Loucy (cell line): ENCODE measurements at regions not wholly inside any gene's neighbourhood (a gene's known extent, or its start where the extent isn't known, plus 50 kb on each side); places are given as distances from the start of the nearest gene placed in this dataset.

ENCODE experiments used
- H2AFZ ChIP-seq: fragments of 200-600 bp; sonication (generic); 2 replicates; pipeline ENCODE4 v1.6.0; 2016; ENCODE audit warnings: antibody characterized with exemption, mild to moderate bottlenecking, low read length, moderate library complexity
- H3F3A ChIP-seq: fragments of 200-600 bp; 2 replicates; pipeline ENCODE4 v1.6.0; 2016; ENCODE audit warnings: antibody characterized with exemption, low read depth, mild to moderate bottlenecking
- H3K27me3 ChIP-seq: fragments of 200-600 bp; sonication (generic); 2 replicates; pipeline ENCODE4 v1.6.1; 2014; ENCODE audit warnings: low read length, mild to moderate bottlenecking; ENCODE audit not compliant: insufficient read depth, poor library complexity, severe bottlenecking
- H3K36me3 ChIP-seq: fragments of 200-600 bp; sonication (generic); 2 replicates; pipeline ENCODE4 v1.6.1; 2016; ENCODE audit warnings: low read length; ENCODE audit not compliant: insufficient read depth
- H3K4me1 ChIP-seq: fragments of 200-600 bp; sonication (generic); 2 replicates; pipeline ENCODE4 v1.5.1; 2014; ENCODE audit warnings: low read length, mild to moderate bottlenecking; ENCODE audit not compliant: insufficient read depth, poor library complexity, severe bottlenecking
- H3K4me2 ChIP-seq: fragments of 200-600 bp; sonication (generic); 2 replicates; pipeline ENCODE4 v1.6.0; 2014; ENCODE audit warnings: antibody characterized with exemption, low read length, low read depth, mild to moderate bottlenecking; ENCODE audit not compliant: poor library complexity, severe bottlenecking
- H3K4me3 ChIP-seq: fragments of 200-600 bp; sonication (generic); 2 replicates; pipeline ENCODE4 v1.5.1; 2014; ENCODE audit warnings: low read length, mild to moderate bottlenecking, mixed read lengths; ENCODE audit not compliant: poor library complexity, severe bottlenecking
- H3K79me2 ChIP-seq: fragments of 200-600 bp; sonication (generic); 2 replicates; pipeline ENCODE4 v1.6.1; 2014; ENCODE audit warnings: low read length; ENCODE audit not compliant: insufficient read depth
- H3K9ac ChIP-seq: fragments of 200-600 bp; sonication (generic); 2 replicates; pipeline ENCODE4 v1.6.0; 2014; ENCODE audit warnings: mild to moderate bottlenecking, low read depth, low read length, moderate library complexity; ENCODE audit not compliant: poor library complexity, severe bottlenecking
- H3K9me2 ChIP-seq: fragments of 200-600 bp; sonication (generic); replicated peaks from 2 replicates; pipeline ENCODE4 v1.6.1; 2016; ENCODE audit warnings: low read depth, low read length, mixed read lengths
- H3K9me3 ChIP-seq: fragments of 200-600 bp; sonication (generic); 2 replicates; pipeline ENCODE4 v1.6.1; 2014; ENCODE audit warnings: mild to moderate bottlenecking, antibody characterized with exemption, low read length, low read depth; ENCODE audit not compliant: insufficient read depth
- H4K20me1 ChIP-seq: fragments of 200-600 bp; sonication (generic); 2 replicates; pipeline ENCODE4 v1.6.0; 2014; ENCODE audit warnings: antibody characterized with exemption, low read length, mild to moderate bottlenecking; ENCODE audit not compliant: insufficient read depth, poor library complexity, severe bottlenecking
- CTCF ChIP-seq: fragments of 200-600 bp; sonication (generic); conservative IDR thresholded peaks from 2 replicates; pipeline ENCODE4 v1.5.1; 2014; ENCODE audit warnings: mild to moderate bottlenecking, antibody characterized with exemption, low read length
- EZH2phosphoT487 ChIP-seq: fragments of 200-600 bp; IDR thresholded peaks from 2 replicates; pipeline ENCODE4 v1.6.1; 2018; ENCODE audit warnings: antibody characterized with exemption, mild to moderate bottlenecking, moderate library complexity, borderline replicate concordance

DNA sequence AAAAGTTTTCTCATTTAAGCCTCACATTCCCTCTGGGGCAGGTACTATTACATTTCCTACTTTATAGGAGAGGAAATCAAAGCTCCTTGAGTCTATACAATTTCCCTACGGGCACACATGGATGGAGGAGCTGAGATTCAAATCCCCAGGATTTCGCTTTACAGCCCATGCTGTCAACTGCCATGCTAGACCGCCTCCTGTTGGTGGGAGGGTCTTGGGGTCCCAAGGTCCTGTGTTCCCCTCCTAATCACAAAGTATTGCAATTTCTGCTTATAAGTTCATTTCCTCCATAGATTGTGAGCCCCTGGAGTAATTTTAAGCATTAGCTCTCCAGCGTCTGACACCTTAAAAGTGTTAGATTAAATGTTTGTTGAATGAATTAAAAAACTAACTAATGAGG is 95.9 kb upstream of the SMARCA2 start:
- H3K9me3 ChIP-seq: no peaks in the 10 kb centered on the region
- H2AFZ ChIP-seq: no peak overlapping the region
- no peak overlapping the region for H3K9ac ChIP-seq
- TF ChIP-seq EZH2phosphoT487: no peak
- H4K20me1 ChIP-seq: no peaks in the 10 kb centered on the region
- no peak overlapping the region for H3K4me3 ChIP-seq
- no peak overlapping the region for H3K4me2 ChIP-seq
- no peaks in the 10 kb centered on the region for H3K9me2 ChIP-seq
- H3F3A ChIP-seq: no peaks in the 10 kb centered on the region
- no peaks in the 10 kb centered on the region for H3K27me3 ChIP-seq
- H3K79me2 ChIP-seq: no peaks in the 10 kb centered on the region
- H3K36me3 ChIP-seq: no peaks in the 10 kb centered on the region
- H3K4me1 ChIP-seq: no peaks in the 10 kb centered on the region

GRCh38 chr9:1920386-1920785 is 94.8 kb upstream of the SMARCA2 start:
- Histone ChIP-seq H3K36me3 (no peaks in the 10 kb centered on the region), H3K4me1 (no peaks in the 10 kb centered on the region), H3K9me3 (no peaks in the 10 kb centered on the region), H4K20me1 (no peaks in the 10 kb centered on the region), H3K9ac (no peak overlapping the region), H3K27me3 (no peaks in the 10 kb centered on the region), H2AFZ (no peak overlapping the region), H3K4me3 (no peak overlapping the region), H3K79me2 (no peaks in the 10 kb centered on the region), H3K9me2 (no peaks in the 10 kb centered on the region), H3K4me2 (no peak overlapping the region), H3F3A (no peaks in the 10 kb centered on the region)
- TF ChIP-seq EZH2phosphoT487: no peak
- TF ChIP-seq CTCF: no peak

DNA sequence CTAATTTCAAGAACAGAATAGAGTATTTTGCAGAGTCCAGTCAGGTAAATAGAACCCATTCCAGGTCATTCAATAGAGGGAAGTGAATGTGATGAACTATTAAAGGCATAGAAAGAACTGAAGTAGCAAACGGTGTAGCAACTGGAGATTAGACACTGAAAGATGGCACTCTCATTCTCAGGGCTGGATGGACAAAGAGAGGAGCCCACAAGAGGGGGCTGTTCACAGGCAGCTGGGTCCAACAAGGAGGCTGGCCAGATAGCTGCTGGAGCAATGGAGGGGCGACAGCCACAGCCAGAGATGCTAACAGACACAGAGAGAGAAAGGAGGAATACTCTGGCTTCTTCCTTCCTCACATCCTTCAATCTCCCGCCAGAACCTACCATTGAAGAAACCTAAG is 93.1 kb upstream of the SMARCA2 start:
- Histone ChIP-seq H3K9me2 (no peaks in the 10 kb centered on the region), H3K36me3 (no peaks in the 10 kb centered on the region), H3F3A (no peaks in the 10 kb centered on the region), H3K9me3 (no peaks in the 10 kb centered on the region), H3K4me1 (no peaks in the 10 kb centered on the region), H3K4me3 (no peak overlapping the region), H3K4me2 (no peak overlapping the region), H2AFZ (no peak overlapping the region), H4K20me1 (no peaks in the 10 kb centered on the region), H3K9ac (no peak overlapping the region), H3K27me3 (no peaks in the 10 kb centered on the region), H3K79me2 (no peaks in the 10 kb centered on the region)
- TF ChIP-seq EZH2phosphoT487 (no peak), CTCF (peak; percentile 37)

- Histone ChIP-seq H3K4me1 (no peaks in the 10 kb centered on the region), H3F3A (no peaks in the 10 kb centered on the region), H3K9me2 (no peaks in the 10 kb centered on the region), H4K20me1 (no peaks in the 10 kb centered on the region), H2AFZ (no peak overlapping the region), H3K9ac (no peak overlapping the region), H3K4me3 (no peak overlapping the region), H3K4me2 (no peak overlapping the region), H3K79me2 (no peaks in the 10 kb centered on the region), H3K36me3 (no peaks in the 10 kb centered on the region), H3K27me3 (no peaks in the 10 kb centered on the region), H3K9me3 (no peaks in the 10 kb centered on the region)
- TF ChIP-seq CTCF (no peak), EZH2phosphoT487 (no peak)
These were observed 87.6 kb upstream of the SMARCA2 start for GRCh38 chr9:1927546-1927945.
